ENCODE measurements at regions not wholly inside any gene's neighbourhood (a gene's known extent, or its start where the extent isn't known, plus 50 kb on each side); places are given as distances from the start of the nearest gene placed in this dataset.
"Not testable (repeated sequence)": the region's sequence is repeated elsewhere in the genome, so short reads cannot be mapped to it uniquely, and the experiment has no call there.

- H3K36me3 Mint-ChIP-seq (ENCODE audit: insufficient read depth); H3K4me3 Mint-ChIP-seq; H3K4me1 Mint-ChIP-seq (ENCODE audit: low read depth in 2 of 2): not testable (repeated sequence)
Measured at GRCh38 chr2:111610035-111610434, 274.0 kb downstream of the ANAPC1 start.

GRCh38 chr2:111616651-111617218, 267.3 kb downstream of the ANAPC1 start:
- no peak for ATAC-seq (replicated peaks)
- no peak for DNase-seq
- no peak overlapping the region for H3K4me3 Mint-ChIP-seq

More at GRCh38 chr2:111610035-111610434, 274.0 kb downstream of the ANAPC1 start:
- not testable (repeated sequence) for H3K9me3 Mint-ChIP-seq; H3K27ac Mint-ChIP-seq; H3K27me3 Mint-ChIP-seq; DNase-seq; ATAC-seq (replicated peaks)

GRCh38 chr2:111617299-111618225, 266.4 kb downstream of the ANAPC1 start:
- DNase-seq, result no peak

More at GRCh38 chr2:111616651-111617218, 267.3 kb downstream of the ANAPC1 start:
- no peak overlapping the region for H3K27ac Mint-ChIP-seq
- H3K27me3 Mint-ChIP-seq, result no peaks in the 10 kb centered on the region
- peaks cover 3 to 7% of the 10 kb centered on the region in 2 donors for H3K4me1 Mint-ChIP-seq (ENCODE audit: low read depth in 2 of 2)
- H3K9me3 Mint-ChIP-seq, result no peaks in the 10 kb centered on the region
- no peaks in the 10 kb centered on the region for H3K36me3 Mint-ChIP-seq (ENCODE audit: insufficient read depth)

GRCh38 chr2:111618226-111618977, 265.6 kb downstream of the ANAPC1 start:
- H3K4me1 Mint-ChIP-seq (ENCODE audit: low read depth in 2 of 2), result peaks cover 3 to 7% of the 10 kb centered on the region in 2 donors
- DNase-seq, result no peak
- H3K27ac Mint-ChIP-seq, result peak overlapping the region in 1 of 2 donors; percentile 25
- ATAC-seq (replicated peaks), result no peak
- no peaks in the 10 kb centered on the region for H3K36me3 Mint-ChIP-seq (ENCODE audit: insufficient read depth)
- H3K27me3 Mint-ChIP-seq, result no peaks in the 10 kb centered on the region
- H3K9me3 Mint-ChIP-seq, result no peaks in the 10 kb centered on the region
- H3K4me3 Mint-ChIP-seq, result no peak overlapping the region

More at GRCh38 chr2:111617299-111618225, 266.4 kb downstream of the ANAPC1 start:
- no peak for ATAC-seq (replicated peaks)
- Mint-ChIP-seq H3K4me1 (ENCODE audit: low read depth in 2 of 2) (peaks cover 3 to 7% of the 10 kb centered on the region in 2 donors), H3K27ac (no peak overlapping the region), H3K4me3 (no peak overlapping the region), H3K27me3 (no peaks in the 10 kb centered on the region), H3K9me3 (no peaks in the 10 kb centered on the region), H3K36me3 (ENCODE audit: insufficient read depth) (no peaks in the 10 kb centered on the region)

GRCh38 chr2:111618978-111619902, 264.8 kb downstream of the ANAPC1 start:
- peaks cover 3 to 7% of the 10 kb centered on the region in 2 donors for H3K4me1 Mint-ChIP-seq (ENCODE audit: low read depth in 2 of 2)
- H3K27ac Mint-ChIP-seq, result peak overlapping the region in 1 of 2 donors; percentile 25
- H3K36me3 Mint-ChIP-seq (ENCODE audit: insufficient read depth), result no peaks in the 10 kb centered on the region
- no peak overlapping the region for H3K4me3 Mint-ChIP-seq
- H3K27me3 Mint-ChIP-seq, result no peaks in the 10 kb centered on the region
- H3K9me3 Mint-ChIP-seq, result no peaks in the 10 kb centered on the region
- peak in 2 of 3 experiments; percentile 7 to 15 for DNase-seq
- ATAC-seq (replicated peaks), result peak; percentile 78

GRCh38 chr2:111620281-111620680, 263.7 kb downstream of the ANAPC1 start:
- no peaks in the 10 kb centered on the region for H3K27me3 Mint-ChIP-seq
- ATAC-seq (replicated peaks) (no peak), DNase-seq (no peak)
- H3K4me3 Mint-ChIP-seq, result no peak overlapping the region
- peaks cover 3 to 10% of the 10 kb centered on the region in 2 donors for H3K4me1 Mint-ChIP-seq (ENCODE audit: low read depth in 2 of 2)
- H3K9me3 Mint-ChIP-seq, result no peaks in the 10 kb centered on the region
- H3K36me3 Mint-ChIP-seq (ENCODE audit: insufficient read depth), result no peaks in the 10 kb centered on the region
- H3K27ac Mint-ChIP-seq, result peak overlapping the region in 1 of 2 donors; percentile 41

GRCh38 chr2:111622859-111623258, 261.1 kb downstream of the ANAPC1 start:
- no peaks in the 10 kb centered on the region for H3K27me3 Mint-ChIP-seq
- ATAC-seq (replicated peaks) (no peak), DNase-seq (no peak)
- H3K9me3 Mint-ChIP-seq, result peaks cover 0 to 1% of the 10 kb centered on the region in 2 donors
- H3K4me3 Mint-ChIP-seq, result no peak overlapping the region
- no peaks in the 10 kb centered on the region for H3K36me3 Mint-ChIP-seq (ENCODE audit: insufficient read depth)
- H3K27ac Mint-ChIP-seq, result no peak overlapping the region
- peaks cover 9 to 10% of the 10 kb centered on the region in 2 donors for H3K4me1 Mint-ChIP-seq (ENCODE audit: low read depth in 2 of 2)

GRCh38 chr2:111623380-111623779, 260.6 kb downstream of the ANAPC1 start:
- peaks cover 3 to 6% of the 10 kb centered on the region in 2 donors for H3K9me3 Mint-ChIP-seq
- H3K4me1 Mint-ChIP-seq (ENCODE audit: low read depth in 2 of 2), result peaks cover 9 to 10% of the 10 kb centered on the region in 2 donors
- no peak overlapping the region for H3K4me3 Mint-ChIP-seq
- peak overlapping the region in 1 of 2 donors; percentile 2 for H3K27ac Mint-ChIP-seq
- no peaks in the 10 kb centered on the region for H3K27me3 Mint-ChIP-seq
- ATAC-seq (replicated peaks) (no peak), DNase-seq (no peak)
- no peaks in the 10 kb centered on the region for H3K36me3 Mint-ChIP-seq (ENCODE audit: insufficient read depth)

- Mint-ChIP-seq H3K36me3 (ENCODE audit: insufficient read depth) (no peaks in the 10 kb centered on the region), H3K4me3 (no peak overlapping the region), H3K27me3 (no peaks in the 10 kb centered on the region), H3K4me1 (ENCODE audit: low read depth in 2 of 2) (peaks cover 4 to 6% of the 10 kb centered on the region in 2 donors), H3K27ac (peak overlapping the region in 1 of 2 donors; percentile 22), H3K9me3 (peaks cover 3 to 14% of the 10 kb centered on the region in 2 donors)
- DNase-seq (no peak), ATAC-seq (replicated peaks) (no peak)
Measured at GRCh38 chr2:111624411-111625156, 259.4 kb downstream of the ANAPC1 start.

- DNase-seq; H3K4me3 Mint-ChIP-seq; ATAC-seq (replicated peaks); H3K27me3 Mint-ChIP-seq; H3K36me3 Mint-ChIP-seq (ENCODE audit: insufficient read depth); H3K4me1 Mint-ChIP-seq (ENCODE audit: low read depth in 2 of 2): not testable (repeated sequence)
- peaks cover 3 to 14% of the 10 kb centered on the region in 2 donors for H3K9me3 Mint-ChIP-seq
- peak overlapping the region in 1 of 2 donors; percentile 22 for H3K27ac Mint-ChIP-seq
Measured at GRCh38 chr2:111625157-111625537, 258.8 kb downstream of the ANAPC1 start.

- Mint-ChIP-seq H3K27ac (no peak overlapping the region), H3K4me3 (no peak overlapping the region), H3K36me3 (ENCODE audit: insufficient read depth) (no peaks in the 10 kb centered on the region), H3K27me3 (no peaks in the 10 kb centered on the region), H3K4me1 (ENCODE audit: low read depth in 2 of 2) (peaks cover 4 to 6% of the 10 kb centered on the region in 2 donors), H3K9me3 (peaks cover 3 to 14% of the 10 kb centered on the region in 2 donors)
- DNase-seq (no peak), ATAC-seq (replicated peaks) (peak; percentile 32)
Measured at GRCh38 chr2:111626037-111626864, 257.7 kb downstream of the ANAPC1 start.

Measured in effector memory CD8-positive, alpha-beta T cell (primary cell).